NCI-H82 (cell line): ENCODE measurements at regions not wholly inside any gene's neighbourhood (a gene's known extent, or its start where the extent isn't known, plus 50 kb on each side); places are given as distances from the start of the nearest gene placed in this dataset.
"Not testable (repeated sequence)": the region's sequence is repeated elsewhere in the genome, so short reads cannot be mapped to it uniquely, and the experiment has no call there.

ENCODE experiments used
- DNase-seq: peaks from one replicate; lab custom pipeline; 2025; lab: John Stamatoyannopoulos, UW

- no peak for DNase-seq
Measured at GRCh38 chr13:54706336-54706735, 1677.7 kb downstream of the OLFM4 start.

- no peak for DNase-seq
Measured at GRCh38 chr13:54709546-54709945, 1680.9 kb downstream of the OLFM4 start.

- DNase-seq = peak; percentile 59
Measured at GRCh38 chr13:54733639-54734038, 1705.0 kb downstream of the OLFM4 start.

GRCh38 chr13:54737211-54737610 lies 1708.6 kb downstream of the OLFM4 start:
- not testable (repeated sequence) for DNase-seq

GRCh38 chr13:54742984-54743383 lies 1714.4 kb downstream of the OLFM4 start:
- no peak for DNase-seq

GRCh38 chr13:54744747-54745146 lies 1716.1 kb downstream of the OLFM4 start:
- DNase-seq = no peak

GRCh38 chr13:54750521-54750920 lies 1721.9 kb downstream of the OLFM4 start:
- peak; percentile 47 for DNase-seq

GRCh38 chr13:54758795-54759194 lies 1730.2 kb downstream of the OLFM4 start:
- DNase-seq = no peak

- DNase-seq = no peak
Measured at GRCh38 chr13:54768214-54768613, 1739.6 kb downstream of the OLFM4 start.

GRCh38 chr13:54775501-54776191 lies 1747.0 kb downstream of the OLFM4 start:
- DNase-seq = no peak

- no peak for DNase-seq
Measured at GRCh38 chr13:54787754-54788153, 1759.1 kb downstream of the OLFM4 start.

- no peak for DNase-seq
Measured at GRCh38 chr13:54799621-54800226, 1771.1 kb downstream of the OLFM4 start.

GRCh38 chr13:54802226-54802625 lies 1773.6 kb downstream of the OLFM4 start:
- DNase-seq = no peak

- no peak for DNase-seq
Measured at GRCh38 chr13:54805743-54806142, 1777.1 kb downstream of the OLFM4 start.

- DNase-seq = peak; percentile 44
Measured at GRCh38 chr13:54821938-54822470, 1793.4 kb downstream of the OLFM4 start.

- DNase-seq = not testable (repeated sequence)
Measured at GRCh38 chr13:54829391-54830068, 1800.9 kb downstream of the OLFM4 start.

- DNase-seq = no peak
Measured at GRCh38 chr13:54836273-54836672, 1807.7 kb downstream of the OLFM4 start.

GRCh38 chr13:54841682-54842081 lies 1813.1 kb downstream of the OLFM4 start:
- DNase-seq = no peak

- no peak for DNase-seq
Measured at GRCh38 chr13:54845351-54845965, 1816.8 kb downstream of the OLFM4 start.

- no peak for DNase-seq
Measured at GRCh38 chr13:54852831-54853230, 1824.2 kb downstream of the OLFM4 start.

- DNase-seq = no peak
Measured at GRCh38 chr13:54859827-54860226, 1831.2 kb downstream of the OLFM4 start.

GRCh38 chr13:54875111-54875510 lies 1846.5 kb downstream of the OLFM4 start:
- DNase-seq = no peak

GRCh38 chr13:54879036-54879435 lies 1850.4 kb downstream of the OLFM4 start:
- DNase-seq = no peak
